ENCODE measurements at regions not wholly inside any gene's neighbourhood (a gene's known extent, or its start where the extent isn't known, plus 50 kb on each side); places are given as distances from the start of the nearest gene placed in this dataset.

- peaks cover 0 to 12% (median 4%) of the 10 kb centered on the region in 3 donors for H3K36me3 Mint-ChIP-seq
- no peak for DNase-seq
- POLR2A ChIA-PET = no interaction called here
Measured at GRCh38 chr2:241953324-241953928, 83.9 kb downstream of the RTP5 start.

DNA sequence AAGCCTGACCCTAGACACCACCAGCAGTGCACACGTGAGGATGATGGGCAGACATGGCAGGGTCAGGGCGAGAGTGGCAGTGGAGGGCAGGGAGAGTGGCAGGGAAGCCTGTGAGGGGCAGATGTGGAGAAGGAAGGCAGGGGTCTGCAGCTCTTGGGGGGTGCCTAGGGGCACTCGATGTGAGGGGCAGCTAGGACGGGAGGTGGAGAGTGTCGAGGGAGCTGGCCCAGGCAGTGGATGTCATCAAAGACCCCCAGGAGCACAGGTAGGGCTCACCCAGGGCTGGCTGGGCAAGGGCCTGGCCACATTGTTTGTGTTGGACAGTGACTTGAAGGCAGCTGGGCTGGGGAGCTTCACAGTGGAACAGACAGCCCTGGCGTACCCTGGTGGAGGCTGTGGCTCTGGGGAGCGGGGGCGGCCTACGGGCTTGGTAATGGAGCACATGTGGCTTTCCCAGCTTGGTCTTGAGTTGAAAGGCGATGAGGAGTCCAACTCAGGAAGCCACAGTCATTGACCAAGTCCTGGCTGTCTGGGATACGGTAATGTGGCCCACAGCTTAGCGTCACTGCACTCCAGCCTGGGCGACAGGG, 87.1 kb downstream of the RTP5 start:
- POLR2A ChIA-PET = no interaction called here
- H3K9me3 Mint-ChIP-seq = no peaks in the 10 kb centered on the region
- H3K27ac Mint-ChIP-seq = peak overlapping the region in 2 of 10 donors; percentile 39 to 46
- ATAC-seq = no peak
- no peak overlapping the region for H3K4me3 Mint-ChIP-seq
- no peaks in the 10 kb centered on the region for H3K27me3 Mint-ChIP-seq
- no peak for DNase-seq
- peaks cover 7 to 11% (median 8%) of the 10 kb centered on the region in 4 donors for H3K4me1 Mint-ChIP-seq
- peaks cover 0 to 25% (median 15%) of the 10 kb centered on the region in 3 donors for H3K36me3 Mint-ChIP-seq

More at GRCh38 chr2:241953324-241953928, 83.9 kb downstream of the RTP5 start:
- no peak overlapping the region for H3K4me3 Mint-ChIP-seq
- H3K27ac Mint-ChIP-seq = no peak overlapping the region
- H3K27me3 Mint-ChIP-seq = no peaks in the 10 kb centered on the region
- peaks cover 4 to 15% (median 11%) of the 10 kb centered on the region in 4 donors for H3K4me1 Mint-ChIP-seq
- ATAC-seq = no peak
- H3K9me3 Mint-ChIP-seq = no peaks in the 10 kb centered on the region

GRCh38 chr2:241957276-241957675, 87.7 kb downstream of the RTP5 start:
- Mint-ChIP-seq H3K4me3 (no peak overlapping the region), H3K27me3 (no peaks in the 10 kb centered on the region), H3K9me3 (no peaks in the 10 kb centered on the region), H3K36me3 (peaks cover 0 to 25% (median 15%) of the 10 kb centered on the region in 3 donors), H3K4me1 (peaks cover 11 to 15% (median 13%) of the 10 kb centered on the region in 4 donors), H3K27ac (peak overlapping the region in 1 of 10 donors; percentile 39)
- POLR2A ChIA-PET = no interaction called here
- no peak for DNase-seq
- ATAC-seq = no peak

DNA sequence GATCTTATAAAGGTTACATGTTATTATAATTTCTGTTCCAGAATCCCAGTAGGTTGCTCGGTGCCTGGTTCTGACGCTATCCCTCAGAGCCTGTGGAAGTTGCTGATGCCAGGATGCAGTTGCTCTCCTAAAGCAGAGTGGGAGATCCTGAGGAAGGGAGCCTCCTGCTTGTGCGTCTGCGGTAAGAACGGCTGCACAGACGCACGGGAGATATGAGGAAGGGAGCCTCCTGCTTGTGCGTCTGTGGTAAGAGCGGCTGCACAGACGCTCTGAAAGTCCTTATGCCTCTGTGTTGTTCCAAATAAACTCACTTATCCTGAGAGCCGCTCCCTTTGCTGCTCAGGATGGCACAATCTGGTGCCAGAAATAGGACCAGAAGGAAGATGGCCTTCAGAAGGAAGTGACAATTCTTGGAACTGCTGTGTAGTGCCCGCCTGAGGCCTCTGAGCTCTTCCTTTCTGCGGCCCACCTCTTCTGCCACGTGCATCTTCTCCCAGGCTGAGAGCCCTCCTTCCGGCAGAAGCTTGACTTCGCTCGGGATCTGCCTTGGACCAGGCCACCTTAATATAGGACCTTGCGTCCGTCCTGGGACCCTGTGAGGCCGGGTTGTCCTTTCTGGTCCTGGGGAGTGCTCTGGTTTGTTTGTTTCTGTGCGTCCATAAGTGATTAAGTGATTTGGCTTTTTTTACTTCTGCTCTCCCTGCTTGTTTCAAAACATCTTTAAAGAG, 89.5 kb downstream of the RTP5 start:
- H3K27me3 Mint-ChIP-seq = no peaks in the 10 kb centered on the region
- H3K27ac Mint-ChIP-seq = peak overlapping the region in 1 of 10 donors; percentile 76
- POLR2A ChIA-PET = no interaction called here

GRCh38 chr2:241959751-241960269, 90.3 kb downstream of the RTP5 start:
- DNase-seq = no peak

More for the DNA sequence above, 89.5 kb downstream of the RTP5 start:
- Mint-ChIP-seq H3K4me1 (peaks cover 11 to 29% (median 18%) of the 10 kb centered on the region in 4 donors), H3K9me3 (no peaks in the 10 kb centered on the region), H3K4me3 (no peak overlapping the region), H3K36me3 (peaks cover 0 to 25% (median 15%) of the 10 kb centered on the region in 3 donors)
- no peak for DNase-seq
- ATAC-seq = no peak

DNA sequence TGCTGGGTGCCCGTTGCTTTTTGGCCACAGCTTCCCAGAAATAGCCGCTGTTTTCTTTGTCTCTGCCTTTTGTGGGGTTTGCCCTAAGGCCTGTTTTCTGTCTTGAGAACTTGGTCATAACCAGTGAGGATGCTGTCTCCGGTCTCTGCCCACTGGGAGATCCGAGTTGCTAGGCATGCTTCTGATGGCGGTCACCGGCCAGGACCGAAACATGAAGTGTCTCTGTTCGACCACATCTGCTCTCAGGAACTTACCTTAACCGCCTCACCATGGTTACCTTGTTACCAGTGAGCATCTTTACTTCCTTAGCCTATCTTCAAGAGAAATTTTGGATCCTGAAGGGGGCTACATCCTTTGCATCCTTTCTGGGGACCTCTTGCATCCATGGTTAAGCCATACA, 91.9 kb downstream of the RTP5 start:
- Mint-ChIP-seq H3K27me3 (no peaks in the 10 kb centered on the region), H3K4me3 (no peak overlapping the region), H3K36me3 (peaks cover 0 to 18% (median 15%) of the 10 kb centered on the region in 3 donors), H3K27ac (peak overlapping the region in 2 of 10 donors; percentile 11 to 22), H3K9me3 (no peaks in the 10 kb centered on the region), H3K4me1 (peaks cover 19 to 46% (median 31%) of the 10 kb centered on the region in 4 donors)
- ATAC-seq (no peak), DNase-seq (no peak)
- POLR2A ChIA-PET = no interaction called here

More at GRCh38 chr2:241959751-241960269, 90.3 kb downstream of the RTP5 start:
- Mint-ChIP-seq H3K9me3 (no peaks in the 10 kb centered on the region), H3K27ac (peak overlapping the region in 1 of 10 donors; percentile 20), H3K36me3 (peaks cover 0 to 25% (median 15%) of the 10 kb centered on the region in 3 donors), H3K27me3 (no peaks in the 10 kb centered on the region), H3K4me1 (peaks cover 11 to 32% (median 19%) of the 10 kb centered on the region in 4 donors), H3K4me3 (no peak overlapping the region)
- POLR2A ChIA-PET = no interaction called here
- ATAC-seq = no peak

DNA sequence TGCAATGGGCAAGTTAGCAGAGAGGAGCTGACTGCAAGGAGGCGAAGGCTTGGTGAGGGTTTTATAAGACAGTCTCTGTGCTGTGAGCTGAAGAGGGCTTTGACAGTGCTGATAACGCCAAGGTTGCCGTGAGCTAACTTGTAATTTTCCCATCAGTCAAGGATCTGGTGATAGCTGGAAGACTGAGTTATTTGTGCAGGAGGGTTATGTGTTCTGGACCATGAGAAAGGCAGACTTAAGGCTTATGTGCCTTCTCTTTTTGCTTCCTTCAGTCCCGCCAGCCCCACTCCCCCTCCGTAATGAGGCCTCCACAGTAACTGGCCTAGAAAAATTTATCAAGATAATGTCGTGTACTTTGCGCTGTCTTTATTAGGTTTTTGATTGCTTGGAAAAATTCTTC, 94.6 kb downstream of the RTP5 start:
- H3K4me3 Mint-ChIP-seq = peak overlapping the region in 1 of 10 donors; percentile 42
- ATAC-seq = no peak
- POLR2A ChIA-PET = interaction anchor here (0.7 to 1.2 kb wide), 3 partner anchors 11 to 76 kb away, joined by 3 to 8 read pairs (median 4); no protein-coding TSS in a partner anchor
- H3K27me3 Mint-ChIP-seq = no peaks in the 10 kb centered on the region
- peaks cover 23 to 58% (median 37%) of the 10 kb centered on the region in 4 donors for H3K4me1 Mint-ChIP-seq
- peak overlapping the region in 7 of 10 donors; percentile 8 to 69 (median 47) for H3K27ac Mint-ChIP-seq
- peaks cover 0 to 13% (median 5%) of the 10 kb centered on the region in 3 donors for H3K36me3 Mint-ChIP-seq
- no peak for DNase-seq
- no peaks in the 10 kb centered on the region for H3K9me3 Mint-ChIP-seq

GRCh38 chr2:241965931-241966412, 96.4 kb downstream of the RTP5 start:
- Mint-ChIP-seq H3K4me1 (peaks cover 21 to 54% (median 36%) of the 10 kb centered on the region in 4 donors), H3K27ac (peak overlapping the region; percentile 59 to 94 (median 88)), H3K4me3 (peak overlapping the region; percentile 65 to 92 (median 86)), H3K36me3 (peaks cover 0 to 10% (median 8%) of the 10 kb centered on the region in 3 donors), H3K9me3 (no peaks in the 10 kb centered on the region), H3K27me3 (no peaks in the 10 kb centered on the region)
- ATAC-seq = peak; percentile 96 to 98
- POLR2A ChIA-PET = interaction anchor here (1.1 to 2.4 kb wide), 4 partner anchors 12 to 22 kb away, joined by 3 to 11 read pairs (median 4); no protein-coding TSS in a partner anchor
- DNase-seq = peak in 9 of 10 donors; percentile 9 to 78 (median 57)

- H3K27me3 Mint-ChIP-seq = no peaks in the 10 kb centered on the region
- H3K27ac Mint-ChIP-seq = peak overlapping the region; percentile 59 to 94 (median 88)
- H3K36me3 Mint-ChIP-seq = peaks cover 0 to 13% (median 12%) of the 10 kb centered on the region in 3 donors
- POLR2A ChIA-PET = interaction anchor here (1.1 to 2.4 kb wide), 5 partner anchors 11 to 21 kb away, joined by 3 to 11 read pairs (median 4); no protein-coding TSS in a partner anchor
- ATAC-seq (no peak), DNase-seq (no peak)
- no peaks in the 10 kb centered on the region for H3K9me3 Mint-ChIP-seq
- peaks cover 19 to 49% (median 32%) of the 10 kb centered on the region in 4 donors for H3K4me1 Mint-ChIP-seq
- H3K4me3 Mint-ChIP-seq = peak overlapping the region; percentile 65 to 92 (median 86)
Measured at GRCh38 chr2:241966647-241967466, 97.3 kb downstream of the RTP5 start.

GRCh38 chr2:241967467-241968144, 98.1 kb downstream of the RTP5 start:
- Mint-ChIP-seq H3K4me3 (no peak overlapping the region), H3K27ac (peak overlapping the region in 4 of 10 donors; percentile 59 to 89 (median 70)), H3K9me3 (no peaks in the 10 kb centered on the region), H3K4me1 (peaks cover 19 to 41% (median 26%) of the 10 kb centered on the region in 4 donors), H3K36me3 (peaks cover 0 to 21% (median 19%) of the 10 kb centered on the region in 3 donors), H3K27me3 (no peaks in the 10 kb centered on the region)
- DNase-seq (no peak), ATAC-seq (no peak)
- POLR2A ChIA-PET = interaction anchor here (1.1 to 2.4 kb wide), 4 partner anchors 11 to 17 kb away, joined by 3 to 11 read pairs (median 5); no protein-coding TSS in a partner anchor

GRCh38 chr2:241968417-241968816, 98.9 kb downstream of the RTP5 start:
- ATAC-seq (no peak), DNase-seq (no peak)
- Mint-ChIP-seq H3K36me3 (peaks cover 0 to 28% (median 22%) of the 10 kb centered on the region in 3 donors), H3K4me1 (peaks cover 19 to 36% (median 26%) of the 10 kb centered on the region in 4 donors), H3K9me3 (no peaks in the 10 kb centered on the region), H3K27me3 (no peaks in the 10 kb centered on the region), H3K27ac (peak overlapping the region in 5 of 10 donors; percentile 31 to 83 (median 37)), H3K4me3 (no peak overlapping the region)
- POLR2A ChIA-PET = interaction anchor here (1.1 kb wide), 1 partner anchor 13 kb away, joined by 3 read pairs; no protein-coding TSS in a partner anchor

All from naive thymus-derived CD8-positive, alpha-beta T cell (primary cell).